ENCODE measurements at regions not wholly inside any gene's neighbourhood (a gene's known extent, or its start where the extent isn't known, plus 50 kb on each side); places are given as distances from the start of the nearest gene placed in this dataset.
A peak's percentile ranks its signal among the peaks of the same experiment; 100 is the strongest.

GRCh38 chr13:24085662-24086061 is 74.9 kb upstream of the SPATA13 start:
- H3K36me3 ChIP-seq (replicated peaks; ENCODE audit: low read depth, low read length) = no peaks in the 10 kb centered on the region
- no peak overlapping the region for H3K9ac ChIP-seq (ENCODE audit: low read length)
- peaks cover 12% of the 10 kb centered on the region for H3K4me1 ChIP-seq (ENCODE audit: low read length)
- TF ChIP-seq EZH2phosphoT487 (IDR thresholded peaks at IDR 0.05; ENCODE audit: low read depth) = no peak
- TF ChIP-seq, protein P1, sequence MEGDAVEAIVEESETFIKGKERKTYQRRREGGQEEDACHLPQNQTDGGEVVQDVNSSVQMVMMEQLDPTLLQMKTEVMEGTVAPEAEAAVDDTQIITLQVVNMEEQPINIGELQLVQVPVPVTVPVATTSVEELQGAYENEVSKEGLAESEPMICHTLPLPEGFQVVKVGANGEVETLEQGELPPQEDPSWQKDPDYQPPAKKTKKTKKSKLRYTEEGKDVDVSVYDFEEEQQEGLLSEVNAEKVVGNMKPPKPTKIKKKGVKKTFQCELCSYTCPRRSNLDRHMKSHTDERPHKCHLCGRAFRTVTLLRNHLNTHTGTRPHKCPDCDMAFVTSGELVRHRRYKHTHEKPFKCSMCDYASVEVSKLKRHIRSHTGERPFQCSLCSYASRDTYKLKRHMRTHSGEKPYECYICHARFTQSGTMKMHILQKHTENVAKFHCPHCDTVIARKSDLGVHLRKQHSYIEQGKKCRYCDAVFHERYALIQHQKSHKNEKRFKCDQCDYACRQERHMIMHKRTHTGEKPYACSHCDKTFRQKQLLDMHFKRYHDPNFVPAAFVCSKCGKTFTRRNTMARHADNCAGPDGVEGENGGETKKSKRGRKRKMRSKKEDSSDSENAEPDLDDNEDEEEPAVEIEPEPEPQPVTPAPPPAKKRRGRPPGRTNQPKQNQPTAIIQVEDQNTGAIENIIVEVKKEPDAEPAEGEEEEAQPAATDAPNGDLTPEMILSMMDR (IDR thresholded peaks at IDR 0.05; ENCODE audit: low read depth, low read length) = no peak
- no peaks in the 10 kb centered on the region for H3K9me3 ChIP-seq (ENCODE audit: insufficient read depth, low read length)
- peaks cover 26% of the 10 kb centered on the region for H3K27me3 ChIP-seq (ENCODE audit: low read depth, low read length)
- H3K27ac ChIP-seq (ENCODE audit: low read length) = no peak overlapping the region
- no peaks in the 10 kb centered on the region for H3K79me2 ChIP-seq (ENCODE audit: low read length)
- H4K20me1 ChIP-seq (ENCODE audit: insufficient read depth, low read length) = no peaks in the 10 kb centered on the region
- peak overlapping the region; percentile 9; the same call in 1 of the 2 replicates for H3K4me3 ChIP-seq (ENCODE audit: low read length)
- no peak overlapping the region for H2AFZ ChIP-seq (ENCODE audit: low read depth, low read length)
- H3K4me2 ChIP-seq (ENCODE audit: low read length) = peak overlapping the region; percentile 38

DNA sequence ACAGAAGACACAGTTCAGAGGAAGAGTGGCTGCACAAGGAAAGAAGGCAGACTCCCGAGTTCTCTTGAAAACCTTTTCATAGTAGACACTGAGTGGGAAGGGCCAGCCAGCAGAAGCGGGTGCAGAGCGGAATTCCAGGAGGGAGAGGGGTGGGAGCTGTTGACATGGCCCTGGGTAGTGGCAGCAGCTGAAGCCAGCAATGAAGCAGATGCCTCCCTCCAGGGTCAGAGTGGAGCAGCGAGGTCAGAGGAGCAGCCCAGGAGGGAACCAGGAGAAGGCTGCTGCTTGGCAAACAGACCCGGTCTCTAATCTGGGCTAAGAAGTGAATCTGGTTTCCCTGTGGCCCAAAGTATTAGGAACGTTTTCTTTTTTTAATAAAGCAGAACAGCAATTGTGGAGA is 73.9 kb upstream of the SPATA13 start:
- no peak overlapping the region for H3K27ac ChIP-seq (ENCODE audit: low read length)
- no peak overlapping the region for H3K9ac ChIP-seq (ENCODE audit: low read length)
- H3K4me1 ChIP-seq (ENCODE audit: low read length) = peaks cover 12% of the 10 kb centered on the region
- peaks cover 26% of the 10 kb centered on the region for H3K27me3 ChIP-seq (ENCODE audit: low read depth, low read length)
- H3K79me2 ChIP-seq (ENCODE audit: low read length) = no peaks in the 10 kb centered on the region
- H3K9me3 ChIP-seq (ENCODE audit: insufficient read depth, low read length) = no peaks in the 10 kb centered on the region
- no peak overlapping the region for H3K4me3 ChIP-seq (ENCODE audit: low read length)
- no peak overlapping the region for H2AFZ ChIP-seq (ENCODE audit: low read depth, low read length)
- H3K36me3 ChIP-seq (replicated peaks; ENCODE audit: low read depth, low read length) = no peaks in the 10 kb centered on the region
- H4K20me1 ChIP-seq (ENCODE audit: insufficient read depth, low read length) = no peaks in the 10 kb centered on the region
- TF ChIP-seq, protein P1 (IDR thresholded peaks at IDR 0.05; ENCODE audit: low read depth, low read length) = no peak
- TF ChIP-seq EZH2phosphoT487 (IDR thresholded peaks at IDR 0.05; ENCODE audit: low read depth) = no peak
- peak overlapping the region; percentile 38 for H3K4me2 ChIP-seq (ENCODE audit: low read length)

- Histone ChIP-seq H2AFZ (ENCODE audit: low read depth, low read length) (no peak overlapping the region), H3K36me3 (replicated peaks; ENCODE audit: low read depth, low read length) (no peaks in the 10 kb centered on the region), H4K20me1 (ENCODE audit: insufficient read depth, low read length) (no peaks in the 10 kb centered on the region), H3K27ac (ENCODE audit: low read length) (no peak overlapping the region), H3K4me2 (ENCODE audit: low read length) (no peak overlapping the region), H3K9me3 (ENCODE audit: insufficient read depth, low read length) (no peaks in the 10 kb centered on the region), H3K79me2 (ENCODE audit: low read length) (no peaks in the 10 kb centered on the region), H3K4me1 (ENCODE audit: low read length) (peaks cover 12% of the 10 kb centered on the region), H3K4me3 (ENCODE audit: low read length) (no peak overlapping the region), H3K27me3 (ENCODE audit: low read depth, low read length) (peaks cover 26% of the 10 kb centered on the region), H3K9ac (ENCODE audit: low read length) (no peak overlapping the region)
- TF ChIP-seq, protein P1 (IDR thresholded peaks at IDR 0.05; ENCODE audit: low read depth, low read length) = no peak
- no peak for TF ChIP-seq EZH2phosphoT487 (IDR thresholded peaks at IDR 0.05; ENCODE audit: low read depth)
Measured at GRCh38 chr13:24087605-24088225, 72.8 kb upstream of the SPATA13 start.

DNA sequence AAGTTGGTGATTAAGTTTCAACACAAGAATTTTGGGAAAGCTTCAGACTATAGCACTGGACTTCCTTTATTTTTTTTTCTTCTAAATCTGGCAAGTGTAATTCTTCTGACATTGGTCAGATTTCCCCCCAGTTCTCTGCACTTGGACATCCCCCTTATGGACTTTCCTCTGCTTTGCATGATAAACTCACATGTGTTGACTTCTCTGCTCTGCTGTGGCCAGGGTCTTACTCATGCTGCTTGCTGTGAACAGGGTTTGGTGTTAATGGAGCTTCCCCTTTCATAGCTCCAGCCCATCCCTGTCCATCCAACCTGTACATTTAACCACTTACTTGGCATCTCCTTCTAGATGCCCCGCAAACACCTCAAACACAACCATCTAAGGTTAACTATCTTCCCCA is 70.5 kb upstream of the SPATA13 start:
- Histone ChIP-seq H3K36me3 (replicated peaks; ENCODE audit: low read depth, low read length) (no peaks in the 10 kb centered on the region), H3K9ac (ENCODE audit: low read length) (no peak overlapping the region), H2AFZ (ENCODE audit: low read depth, low read length) (no peak overlapping the region), H3K9me3 (ENCODE audit: insufficient read depth, low read length) (no peaks in the 10 kb centered on the region), H3K4me3 (ENCODE audit: low read length) (no peak overlapping the region), H3K4me2 (ENCODE audit: low read length) (no peak overlapping the region), H4K20me1 (ENCODE audit: insufficient read depth, low read length) (no peaks in the 10 kb centered on the region), H3K27me3 (ENCODE audit: low read depth, low read length) (peaks cover 15% of the 10 kb centered on the region), H3K79me2 (ENCODE audit: low read length) (no peaks in the 10 kb centered on the region), H3K27ac (ENCODE audit: low read length) (no peak overlapping the region), H3K4me1 (ENCODE audit: low read length) (peaks cover 12% of the 10 kb centered on the region)
- TF ChIP-seq, protein P1 (IDR thresholded peaks at IDR 0.05; ENCODE audit: low read depth, low read length) = no peak
- no peak for TF ChIP-seq EZH2phosphoT487 (IDR thresholded peaks at IDR 0.05; ENCODE audit: low read depth)

All from OCI-LY3 (cell line).